ENCODE measurements at regions not wholly inside any gene's neighbourhood (a gene's known extent, or its start where the extent isn't known, plus 50 kb on each side); places are given as distances from the start of the nearest gene placed in this dataset.

DNA sequence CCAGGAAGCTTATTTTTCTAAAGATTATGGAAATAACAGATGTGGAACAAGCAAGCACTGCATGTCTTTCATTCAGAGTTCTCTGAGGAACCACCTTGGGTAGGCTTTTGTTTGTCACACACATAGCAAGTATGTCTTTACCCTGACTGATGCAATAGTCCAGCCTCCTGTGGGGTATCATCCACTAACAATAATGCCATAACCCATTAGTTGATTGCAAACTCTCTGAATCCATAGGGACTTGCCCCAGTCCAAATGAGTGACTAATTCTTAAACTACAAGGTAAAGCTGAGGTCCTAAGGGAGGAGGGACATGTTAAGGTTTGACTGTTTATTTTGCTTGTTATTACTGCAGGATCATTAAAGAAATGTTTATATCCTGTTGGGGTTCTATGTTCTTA, 151.4 kb upstream of the PRPS1L1 start:
- Histone ChIP-seq H3K79me2 (ENCODE audit: insufficient read depth, low read length) (no peaks in the 10 kb centered on the region), H3K4me2 (ENCODE audit: low read length) (no peak overlapping the region), H3K4me3 (ENCODE audit: insufficient read depth, low read depth, low read length) (no peak overlapping the region), H3K27me3 (ENCODE audit: insufficient read depth, low read length) (no peaks in the 10 kb centered on the region), H3K9ac (ENCODE audit: low read length) (no peak overlapping the region), H3K27ac (ENCODE audit: low read depth, low read length) (no peak overlapping the region), H2AFZ (ENCODE audit: low read depth, low read length) (no peak overlapping the region), H4K20me1 (ENCODE audit: insufficient read depth, low read length) (no peaks in the 10 kb centered on the region), H3K4me1 (ENCODE audit: insufficient read depth, low read length) (no peaks in the 10 kb centered on the region), H3K36me3 (ENCODE audit: insufficient read depth, low read length) (no peaks in the 10 kb centered on the region), H3K9me3 (ENCODE audit: insufficient read depth, low read depth, low read length) (no peaks in the 10 kb centered on the region)
- TF ChIP-seq EZH2 (IDR thresholded peaks at IDR 0.05; ENCODE audit: insufficient read depth, low read length): no peak
- TF ChIP-seq, protein P1, sequence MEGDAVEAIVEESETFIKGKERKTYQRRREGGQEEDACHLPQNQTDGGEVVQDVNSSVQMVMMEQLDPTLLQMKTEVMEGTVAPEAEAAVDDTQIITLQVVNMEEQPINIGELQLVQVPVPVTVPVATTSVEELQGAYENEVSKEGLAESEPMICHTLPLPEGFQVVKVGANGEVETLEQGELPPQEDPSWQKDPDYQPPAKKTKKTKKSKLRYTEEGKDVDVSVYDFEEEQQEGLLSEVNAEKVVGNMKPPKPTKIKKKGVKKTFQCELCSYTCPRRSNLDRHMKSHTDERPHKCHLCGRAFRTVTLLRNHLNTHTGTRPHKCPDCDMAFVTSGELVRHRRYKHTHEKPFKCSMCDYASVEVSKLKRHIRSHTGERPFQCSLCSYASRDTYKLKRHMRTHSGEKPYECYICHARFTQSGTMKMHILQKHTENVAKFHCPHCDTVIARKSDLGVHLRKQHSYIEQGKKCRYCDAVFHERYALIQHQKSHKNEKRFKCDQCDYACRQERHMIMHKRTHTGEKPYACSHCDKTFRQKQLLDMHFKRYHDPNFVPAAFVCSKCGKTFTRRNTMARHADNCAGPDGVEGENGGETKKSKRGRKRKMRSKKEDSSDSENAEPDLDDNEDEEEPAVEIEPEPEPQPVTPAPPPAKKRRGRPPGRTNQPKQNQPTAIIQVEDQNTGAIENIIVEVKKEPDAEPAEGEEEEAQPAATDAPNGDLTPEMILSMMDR (IDR thresholded peaks at IDR 0.05; ENCODE audit: insufficient read depth, low read depth, low read length): no peak
- H3K4me1 Mint-ChIP-seq (ENCODE audit: low read depth, unreplicated experiment): peaks cover 12% of the 10 kb centered on the region
- H3K27ac Mint-ChIP-seq (ENCODE audit: unreplicated experiment): no peak overlapping the region
- FAIRE-seq (no peak), DNase-seq (ENCODE audit: low read depth) (peak; percentile 9)
- H3K36me3 Mint-ChIP-seq (ENCODE audit: low read depth, unreplicated experiment): no peaks in the 10 kb centered on the region
- no peaks in the 10 kb centered on the region for H3K9me3 Mint-ChIP-seq (ENCODE audit: unreplicated experiment)
- H3K4me3 Mint-ChIP-seq (ENCODE audit: unreplicated experiment): no peak overlapping the region
- no peaks in the 10 kb centered on the region for H3K27me3 Mint-ChIP-seq (ENCODE audit: low read depth, unreplicated experiment)

DNA sequence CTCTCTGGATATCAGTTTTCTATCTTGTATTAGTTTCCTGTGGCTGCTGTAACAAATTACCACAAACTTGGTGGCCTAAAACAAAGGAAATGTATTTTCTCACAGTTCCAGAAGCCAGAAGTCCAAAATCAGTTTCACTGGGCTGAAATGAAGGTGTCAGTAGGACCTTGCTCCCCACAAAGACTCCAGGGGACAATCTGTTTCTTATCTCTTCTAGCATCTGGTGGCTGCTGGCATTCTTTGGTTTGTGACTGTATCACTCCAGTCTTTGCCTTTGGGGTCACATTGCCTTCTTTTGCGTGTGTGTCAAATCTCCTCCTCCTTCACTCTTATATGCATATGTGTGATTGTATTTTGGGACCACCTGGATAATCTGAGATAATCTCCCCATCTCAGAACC, 153.0 kb upstream of the PRPS1L1 start:
- Histone ChIP-seq H4K20me1 (ENCODE audit: insufficient read depth, low read length) (no peaks in the 10 kb centered on the region), H3K4me2 (ENCODE audit: low read length) (no peak overlapping the region), H2AFZ (ENCODE audit: low read depth, low read length) (no peak overlapping the region), H3K79me2 (ENCODE audit: insufficient read depth, low read length) (no peaks in the 10 kb centered on the region), H3K4me1 (ENCODE audit: insufficient read depth, low read length) (no peaks in the 10 kb centered on the region), H3K9ac (ENCODE audit: low read length) (no peak overlapping the region), H3K4me3 (ENCODE audit: insufficient read depth, low read depth, low read length) (no peak overlapping the region), H3K9me3 (ENCODE audit: insufficient read depth, low read depth, low read length) (no peaks in the 10 kb centered on the region), H3K27me3 (ENCODE audit: insufficient read depth, low read length) (no peaks in the 10 kb centered on the region), H3K27ac (ENCODE audit: low read depth, low read length) (no peak overlapping the region), H3K36me3 (ENCODE audit: insufficient read depth, low read length) (no peaks in the 10 kb centered on the region)
- Mint-ChIP-seq H3K27ac (ENCODE audit: unreplicated experiment) (no peak overlapping the region), H3K36me3 (ENCODE audit: low read depth, unreplicated experiment) (no peaks in the 10 kb centered on the region), H3K27me3 (ENCODE audit: low read depth, unreplicated experiment) (no peaks in the 10 kb centered on the region), H3K9me3 (ENCODE audit: unreplicated experiment) (no peaks in the 10 kb centered on the region), H3K4me3 (ENCODE audit: unreplicated experiment) (no peak overlapping the region), H3K4me1 (ENCODE audit: low read depth, unreplicated experiment) (peaks cover 10% of the 10 kb centered on the region)
- TF ChIP-seq, protein P1 (IDR thresholded peaks at IDR 0.05; ENCODE audit: insufficient read depth, low read depth, low read length): no peak
- TF ChIP-seq EZH2 (IDR thresholded peaks at IDR 0.05; ENCODE audit: insufficient read depth, low read length): no peak
- no peak for FAIRE-seq
- DNase-seq (ENCODE audit: low read depth): no peak

DNA sequence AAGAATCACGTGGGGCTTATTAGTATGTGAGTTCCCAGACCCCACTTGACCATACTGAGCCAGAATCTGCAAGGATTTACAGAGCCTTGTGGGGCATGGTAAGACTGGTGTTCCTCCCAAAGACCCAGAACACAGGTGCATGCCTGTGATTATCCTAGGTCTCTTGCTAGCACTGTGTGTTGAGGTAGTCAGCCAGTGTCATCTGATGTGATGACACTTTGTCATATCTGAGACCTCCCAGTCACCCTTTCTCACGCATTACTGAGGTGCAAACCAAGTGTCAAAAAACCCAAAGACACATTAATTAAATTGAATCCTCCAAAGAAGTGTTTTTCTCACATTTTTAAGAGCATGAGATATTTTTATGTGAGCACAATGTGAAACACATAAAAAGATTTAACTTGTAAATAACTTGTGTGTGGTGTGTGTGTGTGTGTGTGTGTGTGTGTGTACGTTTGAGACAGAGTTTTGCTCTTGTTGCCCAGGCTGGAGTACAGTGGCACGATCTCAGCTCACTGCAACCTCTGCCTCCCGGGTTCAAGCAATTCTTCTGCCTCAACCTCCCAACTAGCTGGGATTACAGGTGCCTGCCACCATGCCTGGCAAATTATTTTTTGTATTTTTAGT, 162.0 kb upstream of the PRPS1L1 start:
- Histone ChIP-seq H2AFZ (ENCODE audit: low read depth, low read length) (no peak overlapping the region), H3K79me2 (ENCODE audit: insufficient read depth, low read length) (no peaks in the 10 kb centered on the region), H3K4me3 (ENCODE audit: insufficient read depth, low read depth, low read length) (no peak overlapping the region), H3K36me3 (ENCODE audit: insufficient read depth, low read length) (no peaks in the 10 kb centered on the region), H3K27me3 (ENCODE audit: insufficient read depth, low read length) (no peaks in the 10 kb centered on the region), H3K9ac (ENCODE audit: low read length) (no peak overlapping the region), H3K27ac (ENCODE audit: low read depth, low read length) (no peak overlapping the region), H3K9me3 (ENCODE audit: insufficient read depth, low read depth, low read length) (no peaks in the 10 kb centered on the region), H3K4me2 (ENCODE audit: low read length) (no peak overlapping the region), H4K20me1 (ENCODE audit: insufficient read depth, low read length) (no peaks in the 10 kb centered on the region), H3K4me1 (ENCODE audit: insufficient read depth, low read length) (no peaks in the 10 kb centered on the region)
- no peak overlapping the region for H3K4me3 Mint-ChIP-seq (ENCODE audit: unreplicated experiment)
- no peaks in the 10 kb centered on the region for H3K36me3 Mint-ChIP-seq (ENCODE audit: low read depth, unreplicated experiment)
- peaks cover 5% of the 10 kb centered on the region for H3K9me3 Mint-ChIP-seq (ENCODE audit: unreplicated experiment)
- no peaks in the 10 kb centered on the region for H3K4me1 Mint-ChIP-seq (ENCODE audit: low read depth, unreplicated experiment)
- no peak for TF ChIP-seq EZH2 (IDR thresholded peaks at IDR 0.05; ENCODE audit: insufficient read depth, low read length)
- TF ChIP-seq, protein P1 (IDR thresholded peaks at IDR 0.05; ENCODE audit: insufficient read depth, low read depth, low read length): no peak
- no peak for DNase-seq (ENCODE audit: low read depth)
- no peak overlapping the region for H3K27ac Mint-ChIP-seq (ENCODE audit: unreplicated experiment)
- H3K27me3 Mint-ChIP-seq (ENCODE audit: low read depth, unreplicated experiment): no peaks in the 10 kb centered on the region
- no peak for FAIRE-seq

Measured in astrocyte (in vitro differentiated cells and primary cell).